GM18505 (cell line): ENCODE measurements at regions not wholly inside any gene's neighbourhood (a gene's known extent, or its start where the extent isn't known, plus 50 kb on each side); places are given as distances from the start of the nearest gene placed in this dataset.

Experiments used
- ATAC-seq: cut with Tn5 transposase; IDR thresholded peaks from one replicate; pipeline ENCODE4 v1.9.1; 2021; ENCODE audit not compliant: unreplicated experiment
- POLR2A ChIP-seq: IDR thresholded peaks from 4 replicates; pipeline ENCODE4 v1.6.1; 2011; ENCODE audit warnings: borderline replicate concordance; ENCODE audit not compliant: insufficient read depth, insufficient read length; ENCODE audit errors: extremely low read depth

- no peak for ATAC-seq
- no peak for TF ChIP-seq POLR2A
Observed at GRCh38 chr6:48845219-48845618, 617.8 kb downstream of the MMUT start.

GRCh38 chr6:48844696-48845095 lies 618.4 kb downstream of the MMUT start:
- no peak for TF ChIP-seq POLR2A
- no peak for ATAC-seq

DNA sequence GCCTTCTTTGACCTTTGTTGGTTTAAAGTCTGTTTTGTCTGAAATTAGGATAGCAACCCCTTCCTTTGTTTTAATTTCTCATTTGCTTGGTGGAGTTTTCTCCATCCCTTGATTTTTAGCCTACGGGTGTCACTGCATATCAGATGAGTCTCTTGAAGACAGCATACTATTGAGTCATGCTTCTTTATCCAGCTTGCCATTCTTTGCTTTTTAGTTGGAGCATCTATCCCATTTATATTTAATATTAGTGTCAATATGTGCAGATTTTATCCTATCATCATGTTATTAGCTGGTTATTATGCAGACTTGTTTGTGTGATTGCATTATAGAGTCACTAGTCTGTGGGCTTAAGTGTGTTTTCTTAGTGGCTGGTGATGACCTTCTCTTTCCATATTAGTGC lies 622.2 kb downstream of the MMUT start:
- no peak for ATAC-seq
- no peak for TF ChIP-seq POLR2A

DNA sequence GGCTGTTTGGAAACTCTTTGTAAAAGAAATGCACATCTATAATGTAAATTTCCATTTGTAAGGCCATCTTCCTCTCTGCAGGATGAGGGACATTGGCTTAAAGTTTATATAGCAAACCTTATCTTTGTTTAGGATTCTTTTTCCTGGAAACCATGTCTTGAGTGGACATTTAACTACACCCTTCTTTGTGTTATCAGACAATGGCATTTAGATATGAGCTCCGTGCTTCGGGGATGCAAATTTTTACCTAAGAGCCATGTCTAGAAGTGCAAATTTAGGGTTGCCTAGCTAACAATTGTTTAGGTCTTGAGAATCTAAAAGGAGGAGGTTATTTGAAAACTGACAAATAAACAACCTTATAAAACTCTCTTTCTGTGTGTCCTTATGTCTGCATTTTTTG lies 623.8 kb downstream of the MMUT start:
- TF ChIP-seq POLR2A = no peak
- no peak for ATAC-seq

GRCh38 chr6:48837744-48838143 lies 625.3 kb downstream of the MMUT start:
- TF ChIP-seq POLR2A = no peak
- ATAC-seq = no peak

- no peak for ATAC-seq
Observed at GRCh38 chr6:48835421-48835958, 627.6 kb downstream of the MMUT start.

GRCh38 chr6:48834706-48835105 lies 628.3 kb downstream of the MMUT start:
- ATAC-seq = no peak
- TF ChIP-seq POLR2A = no peak

More at GRCh38 chr6:48835421-48835958, 627.6 kb downstream of the MMUT start:
- TF ChIP-seq POLR2A = no peak

- ATAC-seq = no peak
- no peak for TF ChIP-seq POLR2A
Observed at GRCh38 chr6:48833916-48834315, 629.1 kb downstream of the MMUT start.

GRCh38 chr6:48826901-48827701 lies 636.0 kb downstream of the MMUT start:
- TF ChIP-seq POLR2A = no peak

GRCh38 chr6:48826152-48826515 lies 636.9 kb downstream of the MMUT start:
- no peak for ATAC-seq
- no peak for TF ChIP-seq POLR2A

More at GRCh38 chr6:48826901-48827701, 636.0 kb downstream of the MMUT start:
- no peak for ATAC-seq

- no peak for ATAC-seq
- TF ChIP-seq POLR2A = no peak
Observed at GRCh38 chr6:48825501-48826151, 637.4 kb downstream of the MMUT start.

- no peak for ATAC-seq
- no peak for TF ChIP-seq POLR2A
Observed at GRCh38 chr6:48818052-48818412, 645.0 kb downstream of the MMUT start.

DNA sequence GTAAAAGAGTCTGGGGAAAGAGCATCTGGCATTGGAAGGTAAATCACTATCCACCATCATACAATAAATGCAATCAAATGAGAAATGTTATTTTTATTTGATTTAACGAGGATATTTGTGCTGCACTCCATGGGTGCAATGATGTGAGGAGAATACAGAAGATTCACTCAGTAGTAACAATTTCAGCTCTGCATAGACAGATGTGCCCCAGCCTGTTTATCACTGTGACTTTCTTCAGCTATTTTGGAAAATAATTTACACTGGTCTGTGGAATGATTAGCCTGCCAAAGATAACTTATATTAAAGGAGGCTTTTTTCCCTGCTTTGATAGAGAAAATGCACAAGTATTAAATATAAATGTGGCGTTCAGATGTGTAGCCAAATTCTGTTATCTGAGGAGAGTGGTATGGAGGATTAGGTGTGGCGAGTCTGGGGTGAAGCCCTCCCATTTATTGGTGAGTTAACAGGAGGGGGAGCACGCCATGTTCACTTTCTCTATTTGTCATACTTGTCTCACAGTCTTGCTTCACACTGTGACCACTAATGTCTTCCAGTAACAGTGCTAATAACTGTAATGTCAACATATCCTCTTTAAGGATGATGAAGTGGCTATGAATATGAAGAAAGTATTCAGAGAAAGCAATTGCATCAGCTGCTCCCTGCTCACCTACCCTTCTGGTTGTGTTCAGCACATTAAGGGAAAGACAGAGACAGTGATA lies 645.6 kb downstream of the MMUT start:
- ATAC-seq = no peak
- no peak for TF ChIP-seq POLR2A
